Cardiac fibroblast (primary cell): ENCODE measurements at regions not wholly inside any gene's neighbourhood (a gene's known extent, or its start where the extent isn't known, plus 50 kb on each side); places are given as distances from the start of the nearest gene placed in this dataset.

Experiments used
- DNase-seq, 2 donors: peaks; one replicate each; pipeline versions ENCODE4 v3.0.0 to v3.0.0-alpha.2; 2010; ENCODE audit warnings: low read depth in 2 of 2
- H3K4me3 ChIP-seq, 2 donors: replicated peaks in 1 of 2; 1 replicate in 1 of 2; 2 replicates in 1 of 2; pipeline ENCODE4 v1.5.1; 2011; ENCODE audit warnings: low read depth in 2 of 2, low read length in 2 of 2, mild to moderate bottlenecking in 2 of 2, moderate library complexity in 1 of 2
- CTCF ChIP-seq: IDR thresholded peaks from one replicate; pipeline ENCODE4 v1.5.1; 2011; ENCODE audit warnings: low read depth, mild to moderate bottlenecking, low read length, inconsistent platforms

GRCh38 chr4:188903986-188904385 lies 764.7 kb downstream of the TRIML1 start:
- TF ChIP-seq CTCF: no peak
- H3K4me3 ChIP-seq: no peak overlapping the region
- peak in 1 of 2 donors; percentile 27 for DNase-seq

GRCh38 chr4:188904617-188905016 lies 765.4 kb downstream of the TRIML1 start:
- TF ChIP-seq CTCF: no peak
- no peak for DNase-seq
- no peak overlapping the region for H3K4me3 ChIP-seq

GRCh38 chr4:188905248-188905647 lies 766.0 kb downstream of the TRIML1 start:
- no peak for DNase-seq
- no peak for TF ChIP-seq CTCF
- H3K4me3 ChIP-seq: no peak overlapping the region

- no peak for TF ChIP-seq CTCF
- H3K4me3 ChIP-seq: no peak overlapping the region
- DNase-seq: no peak
Observed at GRCh38 chr4:188911199-188911598, 772.0 kb downstream of the TRIML1 start.

GRCh38 chr4:188911707-188912106 lies 772.5 kb downstream of the TRIML1 start:
- TF ChIP-seq CTCF: no peak
- H3K4me3 ChIP-seq: no peak overlapping the region
- no peak for DNase-seq

- H3K4me3 ChIP-seq: no peak overlapping the region
- peak in 1 of 2 donors; percentile 26 for DNase-seq
- TF ChIP-seq CTCF: no peak
Observed at GRCh38 chr4:188915175-188915574, 775.9 kb downstream of the TRIML1 start.

GRCh38 chr4:188918787-188919186 lies 779.5 kb downstream of the TRIML1 start:
- H3K4me3 ChIP-seq: no peak overlapping the region
- no peak for DNase-seq
- TF ChIP-seq CTCF: no peak
